HG03521 (cell line): ENCODE measurements at regions not wholly inside any gene's neighbourhood (a gene's known extent, or its start where the extent isn't known, plus 50 kb on each side); places are given as distances from the start of the nearest gene placed in this dataset.

Experiments used
- ATAC-seq: cut with Tn5 transposase; IDR thresholded peaks from one replicate; pipeline ENCODE4 v1.9.1; 2021; ENCODE audit warnings: mild to moderate bottlenecking, moderate library complexity; ENCODE audit not compliant: unreplicated experiment

DNA sequence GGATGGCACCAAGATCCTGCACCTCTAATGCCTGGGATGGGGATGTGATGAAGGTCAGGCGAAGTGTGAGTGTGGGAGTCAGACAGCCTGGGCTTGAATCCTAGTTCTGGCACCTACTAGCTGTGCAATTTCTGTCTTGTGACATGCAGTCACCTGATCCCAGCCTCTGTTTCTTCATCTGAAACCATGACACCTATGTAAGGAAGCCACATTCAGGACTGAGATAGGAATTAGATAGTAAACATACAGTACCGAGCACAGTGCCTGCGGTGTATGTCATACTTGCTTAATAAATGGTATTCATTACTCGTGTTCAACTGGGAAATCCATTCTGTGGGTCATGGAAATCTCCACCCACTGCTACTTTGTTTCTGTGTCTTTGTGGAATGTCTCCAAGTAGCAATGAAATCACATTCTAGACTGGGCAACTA is 140.6 kb upstream of the STC2 start:
- no peak for ATAC-seq

DNA sequence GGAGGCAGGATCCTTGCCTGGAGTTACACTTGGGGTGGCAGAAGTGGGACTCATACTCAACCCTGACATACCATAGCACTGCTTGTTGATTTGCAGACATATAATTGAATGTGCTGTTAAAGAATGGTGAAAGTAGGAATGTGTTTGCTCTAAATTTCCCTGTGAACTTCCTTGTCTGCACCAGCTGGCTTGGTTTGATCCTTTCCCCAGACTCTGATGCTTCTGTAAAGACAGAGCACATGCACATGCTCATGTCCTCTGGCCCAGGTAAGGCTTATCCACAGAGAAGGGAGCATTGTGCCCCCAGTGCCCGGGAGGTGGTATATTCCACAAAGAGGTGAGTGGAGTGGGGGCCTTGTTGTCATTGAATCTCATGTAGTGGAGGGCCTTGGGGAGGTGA is 138.0 kb upstream of the STC2 start:
- ATAC-seq: no peak

DNA sequence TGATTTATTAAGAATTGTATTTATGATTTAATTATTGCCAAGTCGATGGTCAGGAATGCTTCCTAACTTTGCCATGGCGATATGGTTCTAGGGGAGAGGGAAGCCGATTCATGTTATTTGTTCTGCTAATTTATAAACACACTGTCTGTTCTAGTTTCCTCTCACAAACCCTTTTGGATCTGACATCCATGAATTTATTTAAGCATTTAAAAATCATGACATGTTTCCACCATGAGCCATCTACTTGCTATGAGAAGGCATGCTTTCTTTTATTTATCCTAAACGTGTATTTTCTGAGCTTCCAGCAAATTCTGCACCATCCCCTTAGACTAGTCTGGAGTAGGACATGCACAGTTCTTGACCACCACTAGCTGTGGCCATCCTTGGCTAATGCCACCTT is 136.6 kb upstream of the STC2 start:
- ATAC-seq: no peak

DNA sequence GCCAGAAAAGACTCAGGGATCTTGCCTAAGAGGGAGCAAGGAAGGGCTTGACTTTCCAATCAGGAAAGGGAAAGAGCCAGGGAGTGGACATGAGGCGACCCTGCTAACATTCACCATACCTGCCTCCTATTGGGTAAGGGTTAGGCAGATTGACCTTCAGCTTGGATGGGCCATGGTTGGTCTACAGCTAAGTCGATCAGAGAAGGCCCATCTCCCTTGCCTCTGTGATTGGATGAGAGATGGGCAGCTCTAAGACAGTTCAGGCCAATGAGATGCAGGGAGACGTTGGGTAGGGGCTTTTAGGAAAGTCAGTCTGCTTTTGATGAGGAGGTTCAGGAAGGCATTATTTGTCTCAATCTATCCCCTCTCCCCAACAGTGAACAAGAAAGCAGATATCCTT is 135.0 kb upstream of the STC2 start:
- no peak for ATAC-seq

DNA sequence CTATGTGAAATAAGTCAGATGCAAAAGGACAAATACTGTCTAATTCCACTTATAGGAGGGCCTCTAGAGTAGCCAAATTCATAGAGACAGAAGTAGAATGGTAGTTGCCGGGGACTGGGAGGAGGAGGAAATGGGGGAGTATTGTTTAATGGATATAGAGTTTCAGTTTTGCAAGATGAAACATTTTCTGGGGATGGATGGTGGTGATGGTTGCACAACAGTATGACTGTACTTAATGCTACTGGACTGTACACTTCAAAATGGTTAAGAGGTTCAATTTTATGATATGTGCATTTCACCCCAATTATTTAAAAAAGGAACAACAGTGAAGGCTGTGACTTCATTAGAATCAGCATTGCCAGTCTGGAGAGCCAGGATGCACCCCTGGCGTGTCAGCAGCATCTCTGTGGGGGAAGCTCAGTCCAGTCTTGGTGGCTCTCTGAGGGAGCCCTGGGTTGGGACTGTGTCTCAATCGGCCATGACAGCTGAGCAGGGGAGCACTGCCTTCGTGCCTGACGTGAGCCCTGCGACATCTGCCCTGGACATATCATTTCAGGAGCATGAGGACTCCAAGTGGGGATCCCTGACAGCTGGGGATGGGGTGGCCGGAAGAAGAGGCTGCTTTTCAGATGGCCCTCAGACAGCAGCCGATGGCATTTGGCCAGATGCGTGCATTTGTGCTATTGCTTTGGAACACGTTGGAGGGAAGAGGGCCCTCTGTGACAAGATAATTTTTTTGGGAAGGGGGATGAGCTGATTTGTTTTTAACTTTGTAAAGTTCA is 130.8 kb upstream of the STC2 start:
- no peak for ATAC-seq

DNA sequence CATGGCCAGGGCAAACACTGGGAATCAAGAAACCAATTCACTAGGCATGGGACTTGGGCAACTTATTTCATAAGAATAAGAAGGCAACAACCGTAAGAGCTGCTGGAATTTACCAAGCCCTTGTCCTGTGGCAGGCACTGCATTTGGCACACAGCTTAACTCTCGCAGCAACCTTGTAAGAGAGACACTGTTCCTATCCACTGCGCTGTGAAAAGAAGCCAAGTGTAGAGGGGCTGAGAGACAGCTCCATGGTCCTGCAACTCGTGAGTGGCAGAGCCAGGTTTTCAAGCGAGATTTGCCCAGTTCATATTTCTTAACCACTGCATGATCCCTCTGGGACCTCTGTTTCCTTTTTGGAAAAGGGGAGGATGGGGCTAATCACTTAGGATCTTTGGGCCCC is 129.3 kb upstream of the STC2 start:
- ATAC-seq: no peak

DNA sequence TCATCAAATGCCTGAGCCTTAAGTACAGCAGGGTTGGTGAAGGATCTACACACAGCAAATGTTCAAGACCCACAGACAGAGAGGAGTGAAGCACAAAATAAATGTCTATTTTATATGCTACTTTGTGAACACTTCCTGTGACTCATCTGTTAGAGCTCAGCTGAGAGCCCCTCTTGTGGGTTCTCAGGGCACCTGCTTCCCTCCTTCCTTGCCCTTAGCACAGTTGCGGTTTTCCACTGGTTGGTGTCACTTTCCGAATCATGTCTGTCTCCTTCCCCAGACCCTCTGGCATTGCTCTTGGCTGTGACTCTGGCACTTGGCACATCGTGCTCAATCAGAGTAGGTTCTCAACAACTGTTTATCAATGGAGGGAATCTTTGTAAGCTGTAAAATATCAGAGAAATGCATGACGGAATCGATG is 128.5 kb upstream of the STC2 start:
- ATAC-seq: no peak

DNA sequence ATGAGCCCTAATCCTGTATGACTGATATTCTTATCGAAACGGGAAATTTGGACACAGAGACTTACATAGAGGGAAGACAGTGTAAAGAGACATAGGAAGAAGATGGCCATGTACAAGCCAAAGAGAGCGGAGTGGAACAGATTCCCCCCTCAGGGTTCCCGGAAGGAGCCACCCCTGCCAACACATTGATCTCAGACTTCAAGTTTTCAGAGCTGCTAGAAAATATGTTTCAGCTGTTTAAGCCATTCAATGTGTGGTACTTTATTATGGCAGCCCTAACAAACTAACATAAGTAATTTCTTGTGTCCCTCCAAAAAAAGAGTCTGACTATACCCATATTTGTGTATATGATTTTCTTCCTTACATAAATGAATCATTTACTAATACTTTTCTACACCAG is 128.0 kb upstream of the STC2 start:
- no peak for ATAC-seq

DNA sequence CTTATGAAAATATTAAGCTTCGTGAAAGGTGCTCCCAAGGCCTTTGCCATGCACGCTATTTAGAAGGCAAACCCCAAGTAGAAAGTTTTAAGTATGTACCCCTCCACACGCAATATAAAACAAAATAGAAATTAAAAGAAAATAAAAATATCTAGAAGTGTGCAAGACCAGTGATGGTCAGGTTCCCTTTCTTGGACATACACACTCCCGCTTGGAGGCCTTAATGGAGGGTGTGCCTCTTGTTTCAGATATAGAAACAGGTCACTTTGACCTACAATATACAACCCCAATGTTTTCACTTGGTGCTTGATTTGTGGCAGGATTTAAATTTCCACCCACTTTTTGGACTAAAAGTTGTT is 127.4 kb upstream of the STC2 start:
- no peak for ATAC-seq

DNA sequence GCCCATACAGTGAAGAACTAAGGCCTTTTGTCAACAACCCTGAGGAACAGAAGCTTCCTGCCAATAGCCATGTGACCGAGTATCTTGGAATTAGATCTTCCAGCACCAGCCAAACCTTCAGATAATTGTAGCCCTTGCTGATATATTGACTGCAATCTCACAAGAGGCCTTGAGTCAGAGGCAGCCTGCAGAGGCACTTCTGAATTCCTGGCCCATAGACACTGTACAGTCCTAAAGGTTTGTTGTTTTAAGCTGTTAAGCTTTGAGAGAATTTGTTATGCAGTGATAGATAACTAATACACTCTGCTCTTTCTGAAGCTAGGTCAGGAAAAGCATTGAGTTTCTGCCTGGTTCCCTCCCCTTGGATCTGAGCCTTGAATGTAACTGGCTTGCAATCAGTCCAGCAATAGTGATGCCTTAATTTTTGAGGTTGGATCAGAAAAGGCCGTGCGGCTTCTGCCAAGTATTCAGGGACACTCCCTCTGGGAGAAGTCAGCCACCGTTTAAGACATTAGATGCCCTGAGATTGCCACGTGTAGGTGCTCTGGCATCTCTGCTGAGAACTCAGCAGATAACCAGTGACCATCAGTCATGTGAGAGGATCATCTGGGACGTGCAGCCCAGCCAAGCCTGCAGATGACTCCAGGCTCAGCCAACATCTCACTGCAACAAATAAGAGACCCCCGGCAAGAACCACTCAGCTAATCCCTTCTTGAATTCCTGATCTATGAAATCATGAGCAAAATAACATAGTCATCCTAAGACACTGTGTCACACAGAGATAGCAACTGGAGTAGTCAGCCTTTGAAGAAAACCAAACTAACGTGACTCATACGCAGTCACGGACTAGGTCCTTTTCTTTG is 126.8 kb upstream of the STC2 start:
- no peak for ATAC-seq

DNA sequence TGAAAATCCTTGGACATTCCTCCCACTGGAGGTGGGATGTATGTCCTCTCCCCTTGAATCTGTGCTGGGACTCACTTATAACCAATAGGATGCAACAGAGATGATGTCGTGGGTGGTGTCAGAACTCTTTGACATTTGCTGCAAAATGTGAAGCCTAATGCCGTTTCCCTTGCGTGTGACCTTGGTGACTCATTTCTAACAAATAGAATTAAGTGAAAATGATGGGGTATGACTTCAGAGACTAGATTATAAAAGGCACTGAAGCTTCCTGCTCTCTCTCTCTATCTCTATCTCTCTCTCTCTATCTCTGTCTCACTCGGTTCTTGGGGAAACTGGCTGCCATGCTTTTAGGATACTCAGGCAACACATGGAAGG is 126.1 kb upstream of the STC2 start:
- no peak for ATAC-seq

DNA sequence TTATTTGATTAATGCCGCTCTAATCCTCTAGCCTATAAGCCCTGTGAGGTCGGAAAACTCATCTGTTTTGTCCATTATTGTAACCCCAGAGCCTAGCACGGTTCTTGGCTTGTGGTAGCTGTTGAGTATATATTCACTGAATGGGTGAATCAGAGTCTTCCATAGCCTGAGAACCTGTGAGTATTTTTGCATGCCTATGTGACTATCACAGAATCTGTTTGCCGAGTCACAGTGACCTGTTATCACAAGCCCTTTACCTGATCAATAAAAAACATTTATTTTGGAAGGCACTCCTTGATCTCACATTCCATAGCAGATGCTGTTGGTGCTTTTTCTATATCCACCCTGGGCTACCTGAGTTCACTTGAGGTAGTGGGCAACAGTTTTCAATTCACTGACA is 125.0 kb upstream of the STC2 start:
- ATAC-seq: no peak

DNA sequence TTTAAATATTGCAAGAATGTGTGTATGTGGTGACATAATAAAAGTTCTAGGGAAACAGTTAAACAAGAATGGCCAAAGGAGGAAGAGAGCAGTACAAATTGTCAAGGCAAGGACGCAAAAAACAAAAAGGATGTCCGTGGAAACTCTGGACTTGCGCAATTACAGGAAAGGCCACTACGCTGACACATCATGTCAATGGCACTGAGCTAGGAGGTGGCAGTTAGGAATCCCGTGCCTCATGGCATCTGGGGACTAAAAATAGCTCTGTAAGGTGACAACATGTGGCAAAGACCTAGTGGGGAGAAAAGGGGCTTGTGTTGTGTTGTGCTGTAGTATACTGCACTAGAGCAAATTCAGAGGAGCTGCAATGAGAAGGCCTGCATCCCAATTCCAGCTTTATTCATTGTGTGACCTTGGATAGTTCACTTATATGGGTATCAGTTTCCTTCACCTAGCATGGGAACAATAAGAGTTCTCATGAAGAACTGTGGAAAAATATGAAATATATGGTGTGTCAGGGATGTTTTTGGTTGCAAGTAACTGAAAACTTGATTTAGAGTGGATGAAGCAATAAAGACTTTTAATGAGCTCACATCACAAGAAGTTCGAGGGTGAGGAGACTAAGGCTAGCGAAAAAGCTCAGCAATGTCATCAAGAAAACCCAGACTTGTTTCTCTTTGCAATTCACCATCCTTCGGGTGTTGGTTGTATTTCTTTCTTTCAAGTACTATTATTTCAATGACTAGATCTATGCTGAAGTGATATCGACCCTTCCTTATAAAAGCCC is 124.1 kb upstream of the STC2 start:
- ATAC-seq: no peak

DNA sequence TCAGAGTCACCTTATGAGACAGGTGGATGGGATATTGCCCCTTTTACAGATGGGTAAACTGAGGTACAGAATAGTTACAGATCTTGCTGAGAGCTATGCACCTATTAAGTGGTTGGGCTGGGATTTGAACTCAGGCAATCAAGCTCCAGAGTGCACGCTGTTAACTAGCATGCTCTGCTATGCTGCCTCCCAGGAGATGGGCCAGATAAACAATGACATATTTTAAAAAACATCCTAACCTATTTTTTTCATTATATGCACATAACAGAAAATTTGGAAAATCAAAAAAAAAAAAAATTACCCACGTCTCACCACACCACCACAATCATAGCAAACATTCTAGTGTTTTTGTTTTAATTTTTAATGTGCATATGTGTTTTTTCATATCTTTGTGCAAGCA is 123.4 kb upstream of the STC2 start:
- no peak for ATAC-seq

DNA sequence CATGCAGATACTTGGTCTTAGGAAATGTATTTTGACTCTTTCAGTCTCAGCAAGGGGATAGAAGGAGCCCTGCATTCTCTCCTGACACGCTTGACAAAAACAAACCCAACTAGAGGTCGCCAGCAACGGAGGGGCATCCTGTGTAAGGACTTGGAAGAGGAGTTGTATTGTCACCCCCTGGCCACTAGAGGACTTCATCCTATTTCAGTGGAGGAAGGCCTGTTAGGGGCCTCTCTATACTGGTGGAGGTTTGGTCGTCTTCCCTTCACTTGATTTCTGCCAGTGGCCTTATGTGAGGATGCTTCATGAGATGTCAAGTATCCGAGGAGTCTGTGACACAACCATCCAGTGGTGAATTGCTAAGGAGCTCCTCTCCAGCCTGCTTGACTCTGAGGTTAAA is 122.8 kb upstream of the STC2 start:
- ATAC-seq: no peak

DNA sequence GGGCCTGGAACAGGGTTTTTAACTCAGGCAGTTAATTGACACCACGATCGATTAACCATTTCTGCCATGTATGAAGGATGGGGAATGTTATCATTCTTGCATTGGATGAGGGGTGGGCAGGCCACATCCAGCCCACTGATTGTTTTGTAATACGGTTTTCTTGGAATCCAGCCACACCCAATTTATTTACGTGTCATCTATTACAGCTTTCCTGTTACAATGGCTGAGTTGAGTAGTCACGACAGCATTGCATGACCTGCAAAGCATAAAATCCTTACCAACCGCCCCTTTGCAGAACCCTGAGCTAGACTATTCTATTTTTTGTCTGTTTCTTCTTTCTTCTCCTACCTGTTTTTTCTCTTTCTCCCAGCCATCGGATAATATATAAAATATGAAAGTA is 122.0 kb upstream of the STC2 start:
- no peak for ATAC-seq

DNA sequence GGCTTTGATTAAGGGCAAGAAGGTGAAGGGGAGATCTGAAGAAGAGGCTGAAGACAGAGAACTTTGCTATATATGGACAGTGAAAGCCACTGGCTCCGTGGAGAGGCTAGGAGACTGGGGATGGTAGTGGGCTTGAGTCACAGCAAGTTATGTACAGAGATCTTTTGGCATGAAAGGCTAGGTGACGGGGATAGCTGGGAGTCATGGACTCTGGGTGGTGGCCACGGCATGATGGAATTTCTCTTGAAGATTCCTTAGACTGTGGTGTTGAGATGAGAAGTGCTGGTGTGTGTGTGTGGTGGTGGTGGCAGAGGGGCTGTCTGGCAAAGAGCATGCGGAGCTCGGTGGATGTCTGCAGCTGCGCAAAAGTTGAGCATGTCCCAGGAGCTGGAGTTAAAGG is 120.6 kb upstream of the STC2 start:
- no peak for ATAC-seq

DNA sequence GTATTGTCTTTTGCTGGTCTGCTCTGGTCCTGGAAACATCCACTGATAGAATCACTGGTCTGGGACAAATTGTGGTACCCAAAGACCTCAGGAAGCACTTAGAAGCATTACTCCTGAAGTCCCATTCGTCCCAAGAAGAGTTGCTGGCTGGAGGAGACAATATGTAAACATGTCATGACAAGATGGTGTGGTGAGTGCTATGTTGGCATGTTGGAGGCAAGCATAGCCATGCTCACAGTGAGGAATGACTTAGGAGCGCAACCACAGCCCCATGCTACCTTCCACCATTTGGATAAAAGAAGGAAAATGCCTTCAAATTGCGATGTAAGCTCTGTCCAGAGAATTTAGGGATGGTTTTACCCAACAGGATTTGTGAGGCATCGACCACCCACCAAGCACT is 115.8 kb upstream of the STC2 start:
- no peak for ATAC-seq

DNA sequence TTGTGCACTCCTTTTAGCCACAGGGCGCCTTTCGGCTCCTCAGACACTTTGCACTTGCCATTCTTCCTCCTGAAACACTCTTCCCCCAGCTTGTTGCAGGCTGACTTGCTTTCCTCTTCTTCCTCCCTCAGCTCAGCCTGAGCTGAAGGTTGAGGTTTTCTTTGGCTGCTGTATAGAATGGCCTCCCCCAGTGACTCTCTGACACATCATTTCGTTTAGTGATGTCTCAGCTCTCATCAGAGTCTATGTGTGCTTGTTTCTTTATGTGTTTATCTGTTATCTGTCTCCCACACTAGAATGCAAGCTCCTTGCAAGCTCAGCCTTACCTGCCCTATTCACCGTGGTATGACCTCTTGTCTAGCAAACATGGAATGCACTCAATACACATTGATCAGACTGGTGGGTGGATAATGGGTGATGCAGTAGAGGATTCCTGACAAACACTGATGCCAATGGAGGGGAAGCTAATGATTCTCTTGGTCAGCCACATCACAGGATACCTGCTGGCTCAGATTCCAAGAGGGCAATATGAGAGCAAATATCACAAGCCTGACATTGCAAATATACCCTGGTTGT is 112.9 kb upstream of the STC2 start:
- ATAC-seq: no peak

DNA sequence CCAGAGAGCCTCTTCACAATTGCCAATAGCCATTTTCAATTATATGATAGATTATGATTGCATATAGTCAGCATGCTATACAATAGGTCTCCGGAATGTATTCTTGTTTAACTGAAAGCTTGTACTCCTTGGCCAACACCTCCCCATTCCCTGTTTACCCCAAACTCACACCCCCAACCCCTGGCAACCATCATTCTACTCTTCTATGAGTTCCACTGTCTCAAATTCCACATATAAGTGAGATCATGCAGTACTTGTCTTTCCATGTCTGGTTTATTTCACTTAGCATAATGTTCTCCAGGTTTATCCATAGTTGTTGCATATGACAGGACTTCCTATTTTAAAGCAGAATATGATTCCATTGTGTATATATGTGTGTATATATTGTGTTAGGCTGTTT is 110.7 kb upstream of the STC2 start:
- ATAC-seq: no peak

DNA sequence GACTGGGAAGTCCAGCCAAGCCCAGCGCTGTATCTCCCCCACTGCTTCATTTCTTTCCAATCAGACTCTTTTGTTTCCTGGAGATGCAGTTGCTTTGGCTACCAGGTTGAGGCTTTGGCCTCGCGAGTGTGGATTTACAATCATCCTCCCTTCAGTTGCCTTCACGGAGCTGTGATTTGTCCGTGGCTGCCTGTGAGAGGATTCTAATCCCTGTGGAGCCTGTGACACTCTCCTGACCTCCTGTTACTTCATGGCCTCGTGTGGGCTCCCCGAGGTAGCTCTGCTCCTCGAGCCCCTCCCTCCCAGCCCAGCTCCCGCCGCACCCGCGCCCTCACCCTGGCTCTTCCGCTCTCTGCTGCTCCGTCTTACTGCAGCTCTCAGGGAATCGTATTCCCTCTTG is 107.2 kb upstream of the STC2 start:
- no peak for ATAC-seq
